ENCODE measurements at regions not wholly inside any gene's neighbourhood (a gene's known extent, or its start where the extent isn't known, plus 50 kb on each side); places are given as distances from the start of the nearest gene placed in this dataset.
A peak's percentile ranks its signal among the peaks of the same experiment; 100 is the strongest.

DNA sequence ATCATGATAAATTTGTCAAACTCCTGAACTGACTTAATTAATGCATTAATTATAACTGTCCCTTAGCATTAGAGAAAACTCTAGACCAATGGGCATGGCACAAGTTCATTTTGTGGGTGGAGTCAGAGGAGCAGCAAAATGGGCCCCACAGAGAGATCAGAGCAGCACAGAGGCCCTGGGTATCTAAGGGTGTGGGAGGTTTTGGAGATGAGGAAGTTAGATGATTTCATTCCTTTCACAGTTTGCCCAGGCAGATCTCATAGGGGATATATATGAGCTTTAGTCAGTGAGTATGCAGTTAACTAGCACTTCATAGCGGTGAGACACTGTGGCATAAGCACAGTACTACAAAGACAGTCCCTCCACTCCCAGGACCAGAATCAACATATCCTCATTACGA, 117.3 kb downstream of the MAB21L3 start:
- DNase-seq (ENCODE audit: low spot score): peak; percentile 15
- in situ Hi-C loops (cut with MboI; ENCODE audit: low pct_unique_long_range_greater_than_20kb, low sequenced_read_pairs, unreplicated experiment): no loop called here
- TF ChIP-seq, protein P1, sequence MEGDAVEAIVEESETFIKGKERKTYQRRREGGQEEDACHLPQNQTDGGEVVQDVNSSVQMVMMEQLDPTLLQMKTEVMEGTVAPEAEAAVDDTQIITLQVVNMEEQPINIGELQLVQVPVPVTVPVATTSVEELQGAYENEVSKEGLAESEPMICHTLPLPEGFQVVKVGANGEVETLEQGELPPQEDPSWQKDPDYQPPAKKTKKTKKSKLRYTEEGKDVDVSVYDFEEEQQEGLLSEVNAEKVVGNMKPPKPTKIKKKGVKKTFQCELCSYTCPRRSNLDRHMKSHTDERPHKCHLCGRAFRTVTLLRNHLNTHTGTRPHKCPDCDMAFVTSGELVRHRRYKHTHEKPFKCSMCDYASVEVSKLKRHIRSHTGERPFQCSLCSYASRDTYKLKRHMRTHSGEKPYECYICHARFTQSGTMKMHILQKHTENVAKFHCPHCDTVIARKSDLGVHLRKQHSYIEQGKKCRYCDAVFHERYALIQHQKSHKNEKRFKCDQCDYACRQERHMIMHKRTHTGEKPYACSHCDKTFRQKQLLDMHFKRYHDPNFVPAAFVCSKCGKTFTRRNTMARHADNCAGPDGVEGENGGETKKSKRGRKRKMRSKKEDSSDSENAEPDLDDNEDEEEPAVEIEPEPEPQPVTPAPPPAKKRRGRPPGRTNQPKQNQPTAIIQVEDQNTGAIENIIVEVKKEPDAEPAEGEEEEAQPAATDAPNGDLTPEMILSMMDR (IDR thresholded peaks at IDR 0.05; ENCODE audit: extremely low read depth, insufficient read depth, missing control alignments): no peak

DNA sequence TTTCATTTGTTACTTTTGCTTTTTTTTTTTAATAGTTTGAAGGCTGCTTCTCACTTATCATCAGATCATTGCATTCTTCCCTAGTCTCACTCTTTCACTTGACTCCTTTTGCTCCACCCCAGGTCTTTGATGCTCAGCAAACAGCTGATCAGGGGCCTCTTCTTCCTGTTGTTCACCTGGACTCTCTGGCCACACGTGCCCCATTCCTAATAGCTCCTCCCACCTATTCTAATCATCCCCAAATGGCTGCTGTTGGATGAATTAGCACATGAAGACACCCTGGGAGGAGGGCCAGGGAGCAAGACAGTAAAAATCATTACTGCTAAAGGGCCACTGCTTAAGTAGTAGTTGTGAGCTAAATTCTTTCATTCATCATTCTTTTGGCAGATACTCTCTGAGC, 119.5 kb downstream of the MAB21L3 start:
- TF ChIP-seq, protein P1 (IDR thresholded peaks at IDR 0.05; ENCODE audit: extremely low read depth, insufficient read depth, missing control alignments): no peak
- in situ Hi-C loops (cut with MboI; ENCODE audit: low pct_unique_long_range_greater_than_20kb, low sequenced_read_pairs, unreplicated experiment): no loop called here
- DNase-seq (ENCODE audit: low spot score): no peak

DNA sequence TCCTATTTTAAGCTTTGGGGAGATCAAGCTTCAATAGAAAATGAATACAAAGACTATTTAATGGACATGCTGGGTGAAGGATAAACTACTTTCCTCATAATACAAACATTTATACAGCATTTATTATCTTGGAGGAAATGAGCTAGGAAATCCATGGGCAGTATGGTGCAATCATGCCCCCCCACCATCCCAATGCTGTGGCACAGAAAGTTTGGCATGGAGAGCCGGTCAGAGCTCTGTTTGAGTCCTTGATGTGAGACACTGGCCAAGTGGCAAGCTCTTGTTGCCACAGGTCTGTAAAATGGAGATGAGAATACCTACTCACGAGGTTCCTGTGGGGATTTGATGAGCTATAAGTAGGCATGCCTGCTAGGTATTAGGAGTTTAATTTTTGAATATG, 120.6 kb downstream of the MAB21L3 start:
- in situ Hi-C loops (cut with MboI; ENCODE audit: low pct_unique_long_range_greater_than_20kb, low sequenced_read_pairs, unreplicated experiment): no loop called here
- TF ChIP-seq, protein P1 (IDR thresholded peaks at IDR 0.05; ENCODE audit: extremely low read depth, insufficient read depth, missing control alignments): no peak
- DNase-seq (ENCODE audit: low spot score): no peak

DNA sequence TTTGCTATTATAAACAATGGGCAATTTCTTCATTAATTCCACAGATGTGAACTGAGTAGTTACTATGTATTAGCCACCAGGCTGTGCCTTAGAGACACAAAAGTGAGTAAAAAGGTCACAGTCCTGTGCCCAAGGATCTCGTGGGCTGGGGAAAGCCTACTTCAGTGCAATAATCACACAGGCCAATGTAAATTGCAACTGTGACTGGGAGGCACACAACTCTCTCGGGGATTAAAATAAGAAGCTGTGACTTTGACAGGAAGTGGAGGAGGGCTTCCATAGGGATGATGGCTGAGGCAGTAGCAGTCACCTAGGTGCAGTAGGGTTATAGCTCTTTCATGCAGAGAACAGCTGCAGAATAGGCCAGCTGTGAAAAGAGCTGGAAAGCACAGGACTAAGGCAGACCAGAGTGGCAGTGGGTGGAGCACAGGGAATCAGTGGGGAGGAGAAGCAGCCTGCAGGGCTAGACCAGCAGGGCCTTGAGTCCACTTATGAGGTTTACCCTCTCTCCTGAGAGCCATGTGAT, 121.9 kb downstream of the MAB21L3 start:
- in situ Hi-C loops (cut with MboI; ENCODE audit: low pct_unique_long_range_greater_than_20kb, low sequenced_read_pairs, unreplicated experiment): no loop called here
- DNase-seq (ENCODE audit: low spot score): no peak

DNA sequence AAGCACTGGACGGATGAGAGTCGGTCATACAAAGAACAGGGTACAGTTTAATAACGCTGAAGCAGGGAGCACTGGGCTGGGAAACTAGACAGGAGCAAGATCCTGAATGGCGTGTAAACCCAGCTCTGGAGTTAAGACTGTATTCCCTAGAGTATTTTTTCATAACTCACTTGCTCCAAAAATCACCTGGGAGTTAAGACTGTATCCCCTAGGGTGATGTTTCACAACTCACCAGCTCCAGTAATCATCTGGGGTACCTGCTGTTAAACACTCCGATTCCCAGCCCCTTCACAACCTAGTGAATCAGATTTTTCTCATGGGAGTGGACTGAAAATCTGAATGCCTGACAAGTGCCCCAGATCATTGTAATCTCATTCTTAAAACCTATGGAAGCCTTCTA, 123.2 kb downstream of the MAB21L3 start:
- DNase-seq (ENCODE audit: low spot score): no peak
- in situ Hi-C loops (cut with MboI; ENCODE audit: low pct_unique_long_range_greater_than_20kb, low sequenced_read_pairs, unreplicated experiment): no loop called here
- TF ChIP-seq, protein P1 (IDR thresholded peaks at IDR 0.05; ENCODE audit: extremely low read depth, insufficient read depth, missing control alignments): no peak

More for the DNA sequence above, 121.9 kb downstream of the MAB21L3 start:
- TF ChIP-seq, protein P1 (IDR thresholded peaks at IDR 0.05; ENCODE audit: extremely low read depth, insufficient read depth, missing control alignments): no peak

DNA sequence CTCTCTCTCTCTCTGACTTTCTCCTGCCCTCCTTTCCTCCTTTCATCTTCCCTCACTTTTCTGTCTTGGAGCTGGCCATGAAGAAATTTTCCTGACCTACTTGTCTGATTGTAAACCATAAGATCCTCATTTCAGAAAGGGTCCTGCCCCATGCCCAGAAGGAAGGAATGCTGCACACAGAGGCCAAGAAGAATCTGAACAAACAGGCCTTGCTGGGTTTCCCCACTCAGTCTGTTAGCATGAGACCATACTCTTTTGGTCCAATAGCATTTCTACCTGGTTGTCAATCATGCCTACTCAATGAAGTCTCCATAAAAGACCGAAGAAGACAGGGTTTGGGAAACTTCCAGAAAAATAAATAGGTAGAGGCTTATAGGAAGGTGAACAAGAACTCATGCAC, 128.7 kb downstream of the MAB21L3 start:
- in situ Hi-C loops (cut with MboI; ENCODE audit: low pct_unique_long_range_greater_than_20kb, low sequenced_read_pairs, unreplicated experiment): no loop called here
- no peak for DNase-seq (ENCODE audit: low spot score)
- TF ChIP-seq, protein P1 (IDR thresholded peaks at IDR 0.05; ENCODE audit: extremely low read depth, insufficient read depth, missing control alignments): no peak

DNA sequence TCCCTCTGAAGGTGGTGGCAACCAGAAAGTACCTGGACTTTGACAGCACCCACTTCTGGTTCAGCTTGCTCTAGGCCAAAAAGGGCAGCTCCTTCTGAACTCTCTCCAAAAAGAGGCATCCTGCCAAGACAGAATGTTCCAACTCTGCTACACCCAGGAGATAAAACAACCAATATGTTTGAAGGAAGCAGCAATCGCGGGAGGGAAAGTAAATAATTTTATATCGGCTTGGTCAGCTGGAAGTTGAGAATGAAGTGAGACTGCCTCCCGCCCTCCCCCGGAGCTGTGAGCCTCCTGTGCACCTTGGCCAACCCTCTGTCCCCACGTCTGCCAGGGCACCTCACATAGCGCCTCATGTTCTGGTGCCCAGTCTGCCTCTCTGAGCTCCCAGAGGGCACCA, 130.3 kb upstream of the ATP1A1 start:
- no peak for DNase-seq (ENCODE audit: low spot score)
- in situ Hi-C loops (cut with MboI; ENCODE audit: low pct_unique_long_range_greater_than_20kb, low sequenced_read_pairs, unreplicated experiment): no loop called here

More for the DNA sequence above, 130.3 kb upstream of the ATP1A1 start:
- TF ChIP-seq, protein P1 (IDR thresholded peaks at IDR 0.05; ENCODE audit: extremely low read depth, insufficient read depth, missing control alignments): no peak
